Stimulated activated CD4-positive, alpha-beta T cell treated with anti-CD3 and anti-CD28 coated beads, Interleukin-12 subunit alpha, Interleukin-12 subunit beta, amount 100 ng/mL, for 48 hours (primary cell): ENCODE measurements at regions not wholly inside any gene's neighbourhood (a gene's known extent, or its start where the extent isn't known, plus 50 kb on each side); places are given as distances from the start of the nearest gene placed in this dataset.

Experiments
- DNase-seq, 3 donors: peaks; one replicate each; pipeline ENCODE4 v3.0.0-alpha.2; 2020; ENCODE audit warnings: low read depth in 2 of 3, low spot score in 1 of 3

DNA sequence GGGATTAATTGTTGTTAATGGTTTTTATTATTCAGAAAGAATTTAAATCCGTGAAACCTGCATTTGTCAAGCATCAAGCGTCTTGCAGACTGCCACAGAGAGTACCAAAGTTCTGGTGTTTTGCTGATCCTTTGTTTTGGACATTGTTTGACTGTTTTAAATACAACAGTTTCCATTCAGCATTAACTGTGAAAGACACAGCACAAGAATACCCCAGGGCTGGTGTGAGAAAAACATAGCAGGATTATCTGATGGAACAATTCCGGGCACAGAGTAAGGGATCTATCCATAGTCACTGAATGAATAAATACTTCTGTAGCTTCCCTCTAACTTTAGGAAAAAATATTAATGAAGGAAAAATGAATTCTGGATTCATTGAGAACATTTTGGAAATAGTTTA is 202.3 kb downstream of the LTN1 start:
- no peak for DNase-seq

DNA sequence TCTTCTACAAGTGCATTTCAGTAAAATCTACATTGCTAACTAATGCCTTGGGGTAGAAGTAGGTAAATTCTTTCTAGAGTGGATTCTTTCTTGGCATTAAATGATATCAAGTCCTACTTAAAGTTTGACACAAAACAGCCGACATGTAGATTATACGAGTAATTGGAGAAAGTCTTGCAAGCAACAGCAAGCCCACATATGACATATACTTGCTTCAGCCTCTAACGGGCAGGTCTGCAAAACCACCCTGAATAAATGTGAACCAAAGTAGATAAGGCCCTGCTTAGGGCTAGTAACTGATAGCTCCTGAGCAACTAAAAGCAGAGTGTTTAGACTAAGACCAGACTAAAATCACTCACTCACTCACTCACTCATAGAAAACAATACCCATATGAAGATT is 203.2 kb downstream of the LTN1 start:
- no peak for DNase-seq

DNA sequence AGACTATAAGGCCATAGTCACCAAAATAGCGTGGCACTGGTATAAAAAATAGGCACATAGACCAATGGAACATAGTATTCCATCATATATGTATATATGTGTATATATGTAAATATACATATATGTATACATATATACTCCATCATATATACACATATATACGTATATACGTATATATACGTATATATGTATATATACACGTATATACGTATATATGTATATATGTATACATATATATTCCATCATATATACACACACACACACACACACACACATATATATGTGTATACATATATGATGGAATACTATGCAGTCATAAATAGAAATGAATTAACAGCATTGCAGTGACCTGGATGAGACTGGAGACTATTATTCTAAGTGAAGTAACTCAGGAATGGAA is 204.6 kb downstream of the LTN1 start:
- DNase-seq, result no peak

DNA sequence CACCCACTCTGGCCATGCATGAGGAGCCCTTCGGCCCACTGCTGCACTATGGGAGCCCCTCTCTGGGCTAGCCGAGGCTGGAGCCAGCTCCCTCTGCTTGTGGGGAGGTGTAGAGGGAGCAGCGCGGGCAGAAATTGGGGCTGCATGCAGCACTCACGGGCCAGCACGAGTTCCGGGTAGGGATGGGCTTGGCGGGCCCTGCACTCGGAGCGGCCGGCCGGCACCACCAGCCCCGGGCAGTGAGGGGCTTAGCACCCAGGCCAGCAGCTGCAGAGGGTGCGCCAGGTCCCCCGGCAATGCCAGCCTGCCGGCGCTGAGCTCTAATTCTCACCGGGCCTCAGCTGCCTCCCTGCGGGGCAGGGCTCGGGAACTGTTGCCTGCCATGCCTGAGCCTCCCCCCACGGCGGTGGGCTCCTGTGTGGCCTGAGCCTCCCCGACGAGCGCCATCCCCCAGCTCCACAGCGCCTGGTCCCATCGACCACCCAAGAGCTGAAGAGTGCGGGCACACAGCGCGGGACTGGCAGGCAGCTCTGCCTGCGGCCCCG is 209.0 kb downstream of the LTN1 start:
- no peak for DNase-seq

DNA sequence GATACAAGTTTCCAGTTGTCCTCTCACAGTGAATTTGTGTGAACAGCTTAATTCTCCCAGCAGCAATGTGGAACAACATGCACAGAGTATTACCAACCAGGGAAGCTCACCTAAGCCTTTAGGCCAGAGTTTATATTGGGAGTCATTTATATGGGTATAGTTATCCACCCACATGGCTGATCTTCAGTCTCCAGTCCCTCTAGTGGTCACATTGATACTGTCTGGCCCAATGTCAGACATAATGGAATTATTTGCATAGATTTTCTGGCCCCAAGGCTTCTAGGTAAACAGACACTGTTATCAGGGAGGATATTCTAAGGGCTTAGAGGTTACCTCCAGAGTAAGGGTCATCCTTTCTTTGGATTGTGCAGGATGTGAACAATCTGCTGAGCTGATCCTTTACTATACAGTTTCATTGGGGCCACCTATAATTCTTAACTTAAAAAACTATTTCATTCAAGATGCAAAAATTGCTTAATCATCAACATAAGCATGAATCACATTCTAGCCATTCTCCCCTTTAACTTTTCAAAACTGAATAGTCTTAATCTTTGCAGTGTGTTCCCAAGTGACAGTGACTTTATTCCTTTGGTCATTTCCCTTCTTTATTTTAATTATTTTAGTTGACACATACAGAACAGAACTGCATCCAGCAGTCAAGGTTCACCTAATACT is 210.9 kb downstream of the LTN1 start:
- DNase-seq, result no peak

DNA sequence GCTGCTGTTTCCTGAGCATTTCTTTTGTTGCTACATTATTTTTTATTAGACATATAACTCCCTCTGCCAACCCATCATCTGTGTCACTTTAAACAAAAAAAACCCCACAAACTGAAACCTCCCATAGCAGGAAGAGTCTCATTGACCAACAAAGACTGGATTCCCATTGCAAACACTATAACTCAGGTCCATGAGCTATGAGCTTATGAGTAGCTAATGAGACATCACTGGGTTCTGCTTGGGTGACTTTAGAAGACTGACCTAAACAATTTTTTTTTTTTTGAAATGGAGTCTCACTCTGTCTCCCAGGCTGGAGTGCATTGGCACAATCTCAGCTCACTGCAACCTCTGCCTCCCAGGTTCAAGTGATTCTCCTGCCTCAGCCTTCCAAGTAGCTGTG is 212.8 kb downstream of the LTN1 start:
- DNase-seq, result no peak

DNA sequence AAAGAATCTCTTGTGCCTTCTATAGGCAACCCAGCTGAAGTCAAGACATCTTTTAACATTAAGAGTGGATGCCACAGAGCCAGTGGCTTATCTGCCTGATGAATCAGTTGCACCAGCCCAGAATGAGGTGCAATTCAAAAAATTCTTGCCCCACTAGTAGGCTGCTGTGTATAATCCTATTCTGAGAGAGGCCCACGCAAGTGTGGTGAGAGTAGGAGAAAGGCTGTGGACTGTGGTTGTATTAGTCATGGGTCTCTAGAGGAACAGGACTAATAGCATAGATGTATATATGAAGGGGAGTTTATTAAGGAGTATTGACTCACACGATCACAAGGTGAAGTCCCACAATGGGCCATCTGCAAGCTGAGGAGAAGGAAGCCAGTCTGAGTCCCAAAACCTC is 216.4 kb downstream of the LTN1 start:
- peak in 2 of 3 donors; percentile 41 to 50 for DNase-seq

DNA sequence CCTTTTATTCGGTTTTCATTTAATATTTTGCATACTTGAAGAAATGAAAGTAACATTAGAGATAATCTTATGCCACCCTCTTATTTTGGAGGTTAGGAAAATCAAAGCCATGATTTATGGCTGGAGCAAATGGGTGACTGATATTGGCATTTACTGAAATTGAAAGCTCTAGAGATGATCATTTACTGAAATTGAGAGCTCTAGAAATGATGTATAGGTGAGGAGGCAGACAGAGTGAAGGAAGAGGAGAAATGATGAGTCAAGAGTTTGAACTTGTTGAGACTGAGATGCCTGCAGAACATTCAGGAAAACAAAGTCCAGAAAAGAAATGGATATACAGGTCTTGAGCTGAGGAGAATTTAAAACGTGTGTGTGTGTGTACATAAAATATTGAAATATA is 217.6 kb downstream of the LTN1 start:
- DNase-seq, result no peak

DNA sequence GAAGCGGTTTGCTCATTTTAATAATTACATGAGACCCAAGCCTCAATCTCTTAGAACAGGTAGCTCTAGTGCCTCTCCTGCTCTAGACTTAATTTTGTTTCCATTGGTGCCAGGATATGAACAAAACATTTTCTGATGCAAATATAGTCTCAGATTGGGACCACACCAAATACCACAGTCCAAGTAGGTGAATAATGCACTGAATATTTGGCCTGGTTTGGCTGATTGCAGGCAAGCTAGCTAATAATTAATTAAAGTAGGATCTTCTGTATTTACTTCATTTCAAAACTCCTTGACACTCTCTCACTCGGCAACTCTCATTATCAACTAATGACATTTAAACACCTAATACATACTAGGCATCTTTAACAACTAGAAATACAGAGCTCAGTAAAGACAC is 219.6 kb downstream of the LTN1 start:
- DNase-seq, result no peak

DNA sequence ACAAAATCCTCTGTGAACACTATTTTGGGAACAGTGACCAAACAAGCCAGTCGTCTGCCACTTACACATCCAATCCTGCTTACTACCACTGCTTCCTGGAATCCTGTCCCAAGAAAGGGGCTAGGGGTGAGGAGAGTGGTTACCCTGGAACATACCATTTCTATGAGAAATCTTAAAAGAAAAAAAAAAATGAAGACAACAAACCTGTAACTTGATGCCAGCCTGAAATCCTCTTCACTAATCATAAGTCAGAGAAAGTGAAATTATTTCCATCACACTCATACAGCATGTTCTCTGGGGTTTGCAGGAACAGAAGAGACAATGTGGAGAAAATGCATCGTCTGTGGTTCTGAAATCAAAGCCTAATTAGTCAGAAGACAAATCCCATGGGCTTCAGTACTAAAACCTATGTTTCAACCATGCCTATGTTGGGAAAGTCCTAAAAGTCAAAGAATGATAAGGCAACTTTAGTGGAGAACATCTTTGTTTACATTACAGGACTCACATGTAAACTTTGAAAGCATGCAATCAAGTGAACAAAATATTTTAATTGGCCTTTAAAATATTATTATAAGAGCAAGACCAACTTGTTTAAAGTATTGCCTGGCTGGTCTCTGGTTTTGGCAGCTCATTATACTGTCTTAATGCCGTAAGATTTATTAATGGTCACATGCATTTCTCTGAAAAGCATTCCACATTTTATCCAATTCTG is 220.7 kb downstream of the LTN1 start:
- DNase-seq, result no peak

DNA sequence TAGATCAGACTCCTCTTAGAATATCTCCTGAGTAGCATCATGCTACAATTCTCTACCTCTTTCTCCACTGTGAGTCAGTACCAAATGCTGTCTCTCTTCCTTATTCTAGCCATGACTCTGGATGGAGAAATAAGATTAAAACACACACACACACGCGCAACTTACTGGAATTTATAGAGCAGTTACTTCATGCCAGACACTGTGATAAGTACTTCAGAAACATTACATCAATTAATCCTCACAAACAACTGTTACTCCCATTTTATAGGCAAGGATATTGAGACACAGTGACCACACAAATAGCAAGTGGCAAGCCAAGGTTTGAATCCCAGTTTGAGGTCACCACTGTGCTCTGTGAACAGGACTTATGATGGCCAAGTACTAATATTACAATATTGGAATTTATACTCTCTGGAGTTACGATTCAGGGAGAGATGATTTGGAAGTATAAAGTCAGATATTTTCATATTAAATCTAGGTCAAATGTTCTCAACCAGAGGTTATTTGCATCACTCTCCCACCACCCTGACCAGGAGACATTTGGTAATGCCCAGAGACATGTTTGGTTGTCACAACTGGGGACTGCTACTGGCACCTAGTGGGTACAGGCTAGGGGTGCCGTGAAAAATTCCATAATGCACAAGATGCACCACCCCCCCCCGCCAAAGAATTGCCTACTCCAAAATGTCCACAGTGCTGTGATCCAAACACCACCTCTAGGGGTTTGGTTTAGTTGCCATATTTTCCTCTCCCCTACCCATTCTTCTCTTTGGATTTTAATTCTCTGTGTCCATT is 221.6 kb downstream of the LTN1 start:
- no peak for DNase-seq

DNA sequence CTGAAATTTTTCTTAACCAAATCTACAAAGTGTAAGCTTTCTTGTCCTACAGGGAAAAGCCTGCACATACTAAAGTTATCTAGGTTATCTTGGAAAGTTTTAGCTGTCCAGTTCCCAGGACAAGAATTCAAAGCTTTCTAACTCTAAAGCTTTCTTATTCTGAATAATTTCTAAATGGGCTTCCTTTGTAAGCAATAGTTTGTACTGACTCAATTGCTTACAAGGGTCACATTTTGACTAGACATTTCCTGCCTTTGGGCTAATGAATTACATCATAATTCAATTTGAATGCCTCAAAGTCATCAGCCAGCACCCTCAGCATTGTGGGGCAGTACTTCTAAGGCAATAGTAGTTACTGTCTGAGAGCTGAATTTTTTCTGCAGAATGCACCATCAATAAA is 223.0 kb downstream of the LTN1 start:
- no peak for DNase-seq

DNA sequence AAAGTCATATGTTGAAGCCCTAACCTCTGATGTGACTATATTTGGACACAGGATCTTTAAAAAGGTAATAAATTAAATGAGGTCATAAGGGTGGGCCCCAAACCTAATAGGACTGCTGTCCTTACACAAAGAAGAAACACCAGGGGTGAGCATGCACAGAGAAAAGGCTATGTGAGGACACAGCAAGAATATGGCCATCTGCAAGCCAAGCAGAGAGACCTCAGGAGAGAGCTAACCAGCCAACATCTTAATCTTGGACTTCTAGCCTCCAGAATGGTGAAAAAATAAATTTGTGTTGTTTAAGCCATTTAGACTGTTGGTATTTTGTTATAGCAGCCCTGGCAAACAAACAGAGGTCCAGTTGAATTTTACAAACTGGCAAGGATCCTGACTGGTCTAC is 223.9 kb downstream of the LTN1 start:
- DNase-seq, result no peak

DNA sequence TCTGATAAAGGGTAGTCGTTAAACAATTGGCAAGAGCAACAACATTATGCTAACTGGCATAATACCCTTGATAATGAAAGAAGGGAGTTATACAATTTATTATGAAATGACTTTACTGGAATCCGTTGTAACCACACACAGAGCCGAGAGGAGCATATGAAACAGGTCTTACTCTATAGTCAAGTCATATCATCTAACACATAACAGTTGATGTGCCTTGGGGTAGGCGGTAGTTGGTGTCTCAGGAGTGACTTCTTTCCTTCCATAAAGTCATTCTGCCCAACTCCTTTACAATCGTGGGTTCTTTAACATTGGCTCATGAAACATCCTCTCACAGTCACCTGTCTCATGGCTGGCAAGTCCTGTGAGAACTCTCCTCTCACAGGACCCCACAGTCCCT is 225.2 kb downstream of the LTN1 start:
- DNase-seq, result no peak

DNA sequence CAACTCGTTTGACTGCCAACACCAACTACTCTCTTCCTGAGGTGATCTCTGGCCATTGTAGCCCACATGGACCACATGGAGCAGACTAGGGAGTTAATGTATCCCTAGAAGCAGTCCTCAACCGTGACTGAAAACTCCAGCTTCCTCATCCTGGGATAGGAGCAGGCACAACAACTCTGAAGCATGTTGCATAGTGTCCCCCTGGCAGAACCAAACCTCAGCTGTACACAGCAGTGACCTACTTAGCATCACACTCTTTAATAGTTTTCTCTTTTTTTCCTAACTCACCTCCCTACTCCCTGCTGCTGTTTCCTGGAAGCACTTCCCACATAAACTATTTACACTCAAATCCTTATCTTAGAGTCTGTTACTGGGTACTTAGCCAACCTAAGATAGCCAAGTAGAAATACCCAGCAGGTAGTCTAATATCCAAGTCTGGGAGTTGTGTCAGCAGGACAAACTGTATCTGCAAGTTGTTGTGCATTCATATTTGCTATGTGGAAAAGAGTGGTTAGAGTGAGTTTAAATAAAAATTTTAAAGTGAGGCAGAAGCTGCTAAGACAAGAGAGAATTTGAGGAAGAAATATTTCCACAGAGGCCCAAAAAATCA is 228.8 kb downstream of the LTN1 start:
- no peak for DNase-seq

DNA sequence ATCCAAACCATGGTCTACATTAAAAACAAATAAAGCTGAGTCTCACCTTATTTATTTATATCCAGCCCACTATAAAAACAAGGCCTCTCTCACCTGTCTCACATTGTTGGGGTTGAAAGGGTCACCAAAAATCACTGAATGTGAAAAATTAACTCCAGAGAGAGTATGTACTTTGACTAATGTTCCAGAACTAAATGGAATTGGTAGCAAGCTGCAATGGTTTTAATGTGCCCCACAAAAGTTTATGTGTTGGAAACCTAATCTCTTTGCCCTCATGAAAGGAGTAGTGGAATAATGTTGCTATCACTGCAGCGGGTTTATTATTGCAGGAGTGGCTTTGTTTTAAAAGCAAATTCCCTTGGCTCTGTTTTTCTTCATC is 230.3 kb downstream of the LTN1 start:
- no peak for DNase-seq

DNA sequence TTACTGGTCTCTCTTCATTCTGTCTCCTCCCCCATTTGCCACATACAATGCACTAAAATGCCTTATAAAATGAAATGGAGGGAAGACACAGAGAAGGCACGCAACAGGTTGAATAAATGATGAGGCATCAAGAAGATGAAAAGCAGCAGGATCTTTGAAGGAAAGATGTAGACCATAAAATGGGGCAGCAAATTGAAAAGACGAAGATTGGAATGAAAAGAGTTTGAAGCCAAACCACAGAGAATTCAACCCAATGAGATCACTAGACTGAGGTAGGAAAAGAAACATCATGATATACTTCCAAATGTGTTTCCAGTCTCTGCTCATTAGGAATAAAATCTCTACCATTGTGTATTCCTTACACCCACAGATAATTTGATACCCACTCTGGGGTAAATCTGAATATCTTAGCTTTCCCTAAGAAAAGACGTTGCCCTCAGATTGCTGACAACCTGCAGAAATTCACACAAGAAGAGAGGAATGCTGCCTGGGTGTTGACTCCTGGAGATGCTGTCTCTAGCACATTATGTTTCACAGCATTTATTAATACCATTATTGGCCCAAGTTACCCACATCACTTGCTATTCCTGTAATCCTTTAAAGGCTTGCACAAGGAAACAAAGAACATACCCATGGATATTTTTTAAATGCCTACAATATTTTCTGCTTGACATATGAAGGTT is 230.9 kb downstream of the LTN1 start:
- no peak for DNase-seq

DNA sequence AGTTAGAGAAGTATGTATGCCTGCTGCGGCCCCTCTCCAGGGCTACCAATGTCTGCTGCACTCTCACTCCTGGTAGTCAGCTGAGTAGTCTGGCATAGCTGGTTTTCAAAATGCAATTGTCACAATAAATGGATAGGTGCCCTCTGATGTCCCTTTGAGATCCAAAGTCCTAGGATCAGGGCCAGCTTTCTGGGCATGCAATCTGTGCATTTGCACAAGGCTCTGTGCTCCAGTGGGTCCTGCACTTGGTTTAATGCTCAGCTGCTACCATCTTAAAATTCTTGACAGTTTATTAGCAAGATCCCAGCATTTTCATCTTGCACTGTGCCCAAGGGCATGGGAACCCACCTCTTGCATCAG is 233.8 kb downstream of the LTN1 start:
- DNase-seq, result no peak

DNA sequence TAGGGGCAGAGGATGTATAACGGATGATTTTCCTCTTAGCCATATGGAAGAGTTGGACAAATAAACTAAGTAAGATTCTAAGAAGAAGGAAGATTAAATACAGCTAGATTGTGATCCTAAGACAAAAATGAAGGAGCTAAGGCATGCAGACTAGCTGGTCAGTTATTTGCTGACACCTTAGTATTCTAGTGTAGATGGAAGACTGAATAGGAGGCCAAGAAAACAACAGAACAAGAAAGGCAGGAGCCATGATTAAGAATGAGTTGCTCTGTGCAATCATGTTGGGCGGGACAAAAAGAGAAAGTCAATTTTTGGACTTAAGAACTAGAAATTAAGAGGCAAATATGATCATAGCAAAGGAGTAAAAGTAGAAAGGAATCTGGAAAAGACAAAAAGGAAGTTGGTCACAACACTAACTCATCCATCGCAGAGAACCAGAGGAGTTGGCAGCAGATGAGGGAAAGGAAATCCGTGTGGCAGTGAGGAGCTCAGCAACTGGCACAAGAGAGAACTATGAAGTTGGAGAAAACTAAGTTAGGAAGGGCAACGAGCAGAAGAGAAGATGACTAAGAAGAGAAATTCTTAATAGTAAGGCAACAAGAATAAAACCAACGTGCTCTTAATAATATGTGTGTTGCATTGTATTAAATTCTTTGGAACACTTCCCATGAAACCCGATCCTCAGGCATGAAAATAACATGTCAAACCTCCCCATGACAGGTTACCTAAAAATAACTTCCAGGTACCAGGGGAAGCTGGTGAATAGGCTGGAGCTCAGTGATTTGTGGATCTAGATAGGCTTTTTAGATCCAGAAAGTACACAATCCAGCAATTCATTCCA is 234.4 kb downstream of the LTN1 start:
- no peak for DNase-seq

DNA sequence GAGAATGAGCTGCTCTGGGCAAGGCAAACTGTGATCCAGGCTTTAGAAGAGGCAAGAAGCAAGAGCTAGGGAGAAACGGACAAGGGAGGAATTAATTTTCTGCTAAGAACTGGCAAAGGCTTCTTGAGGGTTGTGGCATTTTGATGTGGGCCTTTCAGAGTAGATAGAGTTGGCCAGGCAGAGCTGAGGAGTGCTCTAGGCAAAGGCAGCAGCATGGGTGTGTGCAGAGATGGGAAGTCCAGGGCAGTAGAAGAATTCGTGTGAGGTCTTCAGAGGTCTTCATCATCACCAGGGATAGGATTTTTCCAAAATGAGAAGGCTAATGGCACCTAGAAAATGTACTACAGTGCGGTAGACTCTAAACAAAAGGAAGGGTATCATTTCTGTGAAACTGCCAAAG is 237.8 kb downstream of the LTN1 start:
- DNase-seq, result no peak
